Cardiac muscle cell (in vitro differentiated cells and primary cell): ENCODE measurements at regions not wholly inside any gene's neighbourhood (a gene's known extent, or its start where the extent isn't known, plus 50 kb on each side); places are given as distances from the start of the nearest gene placed in this dataset.

Source experiments
- DNase-seq, 2 donors: peaks; one replicate each; pipeline versions ENCODE4 v3.0.0 to v3.0.0-alpha.2; 2010 to 2017; ENCODE audit warnings: low read depth in 1 of 2, low spot score in 1 of 2
- H3K27ac ChIP-seq: fragments of 200-600 bp; sonication (generic); 2 replicates; pipeline ENCODE4 v1.5.1; 2016
- H3K27me3 ChIP-seq: fragments of 200-600 bp; sonication (generic); 2 replicates; pipeline ENCODE4 v1.6.0; 2016; ENCODE audit warnings: control low read depth
- H3K36me3 ChIP-seq: fragments of 200-600 bp; sonication (generic); 2 replicates; pipeline ENCODE4 v1.5.1; 2016; ENCODE audit warnings: control low read depth
- H3K4me1 ChIP-seq: fragments of 200-600 bp; sonication (generic); 2 replicates; pipeline ENCODE4 v1.8.1; 2017; ENCODE audit warnings: low read depth, mild to moderate bottlenecking, mixed run types
- H3K4me3 ChIP-seq: fragments of 200-600 bp; sonication (generic); 2 replicates; pipeline ENCODE4 v1.5.1; 2016; ENCODE audit warnings: mild to moderate bottlenecking
- H3K9me3 ChIP-seq: fragments of 200-600 bp; sonication (generic); 2 replicates; pipeline ENCODE4 v1.5.1; 2017; ENCODE audit warnings: low read depth, mild to moderate bottlenecking, control low read depth
- TF ChIP-seq, protein P1 (sequence below): IDR thresholded peaks from 2 replicates; pipeline ENCODE4 v1.5.1; 2012; ENCODE audit warnings: low read depth, mild to moderate bottlenecking, low read length

DNA sequence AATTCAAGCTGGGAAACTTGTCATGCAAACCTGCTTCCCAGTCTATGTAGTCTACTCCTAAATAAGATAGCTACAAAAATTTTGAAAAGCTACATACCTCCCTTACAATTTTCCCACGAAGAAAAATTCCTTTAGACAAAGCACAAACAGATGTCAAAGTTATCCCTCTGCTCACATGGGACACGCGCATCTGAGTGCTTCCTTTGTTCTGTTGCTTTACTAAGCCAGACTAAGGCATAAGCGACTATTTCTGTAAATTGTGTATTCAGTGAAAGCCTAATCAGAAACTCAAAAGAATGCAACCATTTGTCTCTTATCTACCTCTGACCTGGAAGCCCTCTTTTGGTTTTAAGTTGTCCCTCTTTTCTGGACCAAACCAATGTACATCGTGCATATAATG lies 583.7 kb upstream of the B3GAT1 start:
- Histone ChIP-seq H3K36me3 (no peaks in the 10 kb centered on the region), H3K27me3 (no peaks in the 10 kb centered on the region), H3K4me1 (peaks cover 37% of the 10 kb centered on the region), H3K27ac (no peak overlapping the region), H3K4me3 (no peak overlapping the region), H3K9me3 (no peaks in the 10 kb centered on the region)
- DNase-seq: no peak
- TF ChIP-seq, protein P1, sequence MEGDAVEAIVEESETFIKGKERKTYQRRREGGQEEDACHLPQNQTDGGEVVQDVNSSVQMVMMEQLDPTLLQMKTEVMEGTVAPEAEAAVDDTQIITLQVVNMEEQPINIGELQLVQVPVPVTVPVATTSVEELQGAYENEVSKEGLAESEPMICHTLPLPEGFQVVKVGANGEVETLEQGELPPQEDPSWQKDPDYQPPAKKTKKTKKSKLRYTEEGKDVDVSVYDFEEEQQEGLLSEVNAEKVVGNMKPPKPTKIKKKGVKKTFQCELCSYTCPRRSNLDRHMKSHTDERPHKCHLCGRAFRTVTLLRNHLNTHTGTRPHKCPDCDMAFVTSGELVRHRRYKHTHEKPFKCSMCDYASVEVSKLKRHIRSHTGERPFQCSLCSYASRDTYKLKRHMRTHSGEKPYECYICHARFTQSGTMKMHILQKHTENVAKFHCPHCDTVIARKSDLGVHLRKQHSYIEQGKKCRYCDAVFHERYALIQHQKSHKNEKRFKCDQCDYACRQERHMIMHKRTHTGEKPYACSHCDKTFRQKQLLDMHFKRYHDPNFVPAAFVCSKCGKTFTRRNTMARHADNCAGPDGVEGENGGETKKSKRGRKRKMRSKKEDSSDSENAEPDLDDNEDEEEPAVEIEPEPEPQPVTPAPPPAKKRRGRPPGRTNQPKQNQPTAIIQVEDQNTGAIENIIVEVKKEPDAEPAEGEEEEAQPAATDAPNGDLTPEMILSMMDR: no peak

DNA sequence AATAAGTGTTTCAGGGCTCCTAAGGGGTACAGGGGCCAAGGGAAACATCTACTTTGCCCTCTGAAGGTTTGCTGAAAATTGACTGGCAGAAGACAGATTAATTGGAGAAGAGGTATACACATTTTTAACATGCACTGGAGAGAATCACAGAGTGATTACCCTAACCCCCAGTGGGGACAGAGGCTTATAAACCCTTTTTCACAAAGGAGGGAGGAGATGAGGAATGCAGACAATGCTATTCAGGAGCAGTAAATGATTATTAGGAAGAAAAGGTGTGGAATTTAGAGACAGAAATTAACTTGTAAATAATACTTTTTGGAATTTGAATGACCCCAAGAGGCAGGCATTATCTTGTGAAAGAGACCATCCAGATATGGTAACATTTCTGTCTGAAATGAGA lies 582.4 kb upstream of the B3GAT1 start:
- Histone ChIP-seq H3K36me3 (no peaks in the 10 kb centered on the region), H3K27ac (no peak overlapping the region), H3K27me3 (no peaks in the 10 kb centered on the region), H3K9me3 (no peaks in the 10 kb centered on the region), H3K4me3 (no peak overlapping the region), H3K4me1 (peaks cover 25% of the 10 kb centered on the region)
- DNase-seq: no peak
- TF ChIP-seq, protein P1: no peak

DNA sequence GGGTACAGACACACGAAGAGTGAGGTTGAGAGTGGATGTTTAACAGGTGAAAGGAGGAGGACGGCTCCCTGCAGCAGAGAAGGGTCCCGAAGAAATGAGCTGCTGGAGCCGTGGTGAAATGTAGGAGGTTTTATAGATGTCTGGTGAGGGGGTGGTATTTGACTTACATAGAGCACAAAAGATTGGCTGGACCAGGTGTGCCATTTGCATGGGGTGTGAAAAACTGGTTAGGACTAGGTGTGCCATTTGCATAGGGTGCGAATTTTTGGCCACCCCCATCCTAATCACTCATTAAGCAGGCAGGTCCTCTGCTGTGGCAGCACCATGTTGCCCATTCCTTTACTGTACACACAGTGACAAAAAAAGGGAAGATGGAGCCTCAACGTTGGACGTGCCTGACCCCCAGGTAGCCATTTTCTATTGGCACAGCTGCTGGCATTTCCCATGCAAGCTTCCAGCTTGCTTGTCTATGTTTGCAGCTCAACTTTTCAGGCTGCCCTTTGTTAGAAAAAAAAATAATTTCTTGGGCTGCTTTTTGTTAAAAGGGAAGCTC lies 581.7 kb upstream of the B3GAT1 start:
- DNase-seq: no peak
- TF ChIP-seq, protein P1: no peak
- H3K27me3 ChIP-seq: no peaks in the 10 kb centered on the region
- H3K4me1 ChIP-seq: peaks cover 18% of the 10 kb centered on the region
- no peaks in the 10 kb centered on the region for H3K9me3 ChIP-seq
- H3K36me3 ChIP-seq: no peaks in the 10 kb centered on the region
- no peak overlapping the region for H3K4me3 ChIP-seq
- no peak overlapping the region for H3K27ac ChIP-seq

DNA sequence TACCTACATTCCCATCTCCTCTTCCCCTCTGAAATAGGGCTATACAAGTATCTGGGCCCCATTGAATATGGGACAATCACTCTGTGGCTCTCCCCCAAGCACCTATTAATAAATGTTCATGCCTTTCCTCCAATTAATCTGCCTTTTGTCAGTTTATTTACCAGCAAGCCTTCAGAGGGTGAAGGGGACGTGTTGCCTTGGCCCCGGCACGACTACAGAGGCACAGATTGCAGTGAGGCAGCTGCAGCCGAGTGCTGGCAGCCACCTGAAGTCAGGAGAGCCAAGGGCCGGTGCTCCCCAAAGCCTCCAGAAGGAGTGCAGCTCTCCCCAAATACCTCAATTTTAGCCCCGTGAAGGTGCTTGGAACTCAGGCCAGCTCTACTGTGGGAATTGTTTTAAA lies 580.9 kb upstream of the B3GAT1 start:
- DNase-seq: no peak
- peaks cover 10% of the 10 kb centered on the region for H3K4me1 ChIP-seq
- no peak overlapping the region for H3K4me3 ChIP-seq
- TF ChIP-seq, protein P1: no peak
- H3K36me3 ChIP-seq: no peaks in the 10 kb centered on the region
- H3K27me3 ChIP-seq: no peaks in the 10 kb centered on the region
- H3K27ac ChIP-seq: no peak overlapping the region
- no peaks in the 10 kb centered on the region for H3K9me3 ChIP-seq

DNA sequence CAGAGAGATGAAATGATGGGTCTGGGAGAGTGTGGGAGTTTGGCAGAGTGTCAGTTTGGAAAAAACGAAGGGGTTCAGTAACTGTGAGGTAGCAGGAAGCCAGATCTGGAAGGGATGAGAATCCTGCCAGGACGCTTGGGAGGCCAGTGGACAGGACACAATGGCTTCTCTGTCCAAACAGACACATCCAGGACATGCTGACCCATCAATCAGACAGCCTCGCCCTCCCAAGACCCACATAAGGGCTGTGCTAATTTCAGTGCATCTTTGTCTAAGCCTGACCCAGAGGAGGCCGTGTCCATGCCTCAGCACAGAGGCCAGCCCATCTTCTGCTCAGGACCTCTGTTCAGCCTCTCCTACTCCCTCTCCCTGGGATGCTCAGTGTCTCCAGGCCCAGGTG lies 576.5 kb upstream of the B3GAT1 start:
- Histone ChIP-seq H3K9me3 (no peaks in the 10 kb centered on the region), H3K27ac (no peak overlapping the region), H3K27me3 (no peaks in the 10 kb centered on the region), H3K36me3 (no peaks in the 10 kb centered on the region), H3K4me3 (no peak overlapping the region), H3K4me1 (no peaks in the 10 kb centered on the region)
- TF ChIP-seq, protein P1: no peak
- no peak for DNase-seq

DNA sequence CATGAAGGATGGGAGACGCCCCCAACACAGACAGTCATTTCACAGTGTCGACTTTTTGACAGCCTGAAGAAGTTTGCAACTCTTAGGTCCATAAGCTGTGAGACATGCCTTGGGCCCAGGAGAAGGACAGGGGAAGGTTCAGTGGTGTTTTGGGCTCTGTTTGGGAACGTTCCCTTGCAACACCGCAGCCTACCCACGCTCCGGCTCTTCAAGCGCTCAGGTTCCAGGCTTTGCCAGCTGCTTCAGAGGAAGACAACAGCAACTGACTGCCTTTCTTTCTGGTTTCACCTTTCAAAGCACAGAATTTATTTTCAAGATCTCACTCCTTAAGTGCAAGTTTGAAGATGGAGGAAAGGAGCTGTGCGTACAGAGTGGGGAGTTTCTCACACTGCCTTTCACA lies 575.8 kb upstream of the B3GAT1 start:
- Histone ChIP-seq H3K27me3 (no peaks in the 10 kb centered on the region), H3K36me3 (no peaks in the 10 kb centered on the region), H3K4me1 (no peaks in the 10 kb centered on the region), H3K9me3 (no peaks in the 10 kb centered on the region), H3K4me3 (no peak overlapping the region), H3K27ac (no peak overlapping the region)
- TF ChIP-seq, protein P1: no peak
- no peak for DNase-seq
